ENCODE measurements at regions not wholly inside any gene's neighbourhood (a gene's known extent, or its start where the extent isn't known, plus 50 kb on each side); places are given as distances from the start of the nearest gene placed in this dataset.

DNA sequence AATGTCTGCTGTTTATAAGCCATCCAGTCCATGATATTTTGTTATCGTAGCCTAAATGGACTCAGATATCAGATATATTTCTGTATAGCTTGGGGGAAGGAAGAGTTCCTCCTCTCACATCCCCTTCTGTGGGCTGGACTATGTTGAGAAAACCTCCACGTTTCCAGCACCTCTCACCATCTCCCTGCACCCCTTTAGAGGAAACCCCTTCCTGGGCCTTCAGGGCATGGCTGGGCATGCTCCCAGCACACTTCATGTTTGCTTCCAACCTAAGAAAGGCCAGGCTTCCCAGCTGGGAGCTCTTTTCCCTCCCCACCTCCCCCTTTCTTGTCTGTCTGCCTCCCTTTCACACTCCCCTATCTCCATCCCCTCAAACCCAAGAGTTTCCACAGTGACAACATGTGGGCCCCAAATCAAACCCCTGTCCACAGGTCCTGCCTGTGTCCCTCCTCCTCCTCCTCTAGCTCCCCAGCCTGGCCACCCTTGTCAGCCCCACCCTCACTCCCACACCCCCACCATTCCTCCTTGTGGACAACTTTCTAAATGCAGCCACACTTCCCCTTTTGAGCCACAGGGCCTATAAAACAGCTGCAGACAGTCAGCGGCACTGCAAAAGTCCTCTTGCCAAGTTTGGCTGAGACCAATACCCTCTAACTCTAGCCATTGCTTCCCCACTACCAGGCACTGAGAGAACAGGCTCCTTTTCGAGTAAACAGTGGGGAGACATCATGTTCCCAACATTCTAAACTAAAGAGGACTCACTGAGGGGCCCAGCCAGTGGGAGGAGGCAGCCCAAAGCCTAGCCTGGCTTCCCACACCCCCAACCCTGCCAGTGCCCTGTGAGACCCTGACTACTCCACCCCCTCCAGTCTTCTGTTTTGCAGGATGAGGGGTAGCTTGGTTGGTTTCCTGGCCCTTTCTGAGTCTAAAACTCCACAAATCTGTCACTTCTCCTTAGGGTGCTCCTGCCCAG is 120.5 kb downstream of the ZFP36L2 start:
- no peak for TF ChIP-seq SIN3A (IDR thresholded peaks at IDR 0.05; ENCODE audit: borderline replicate concordance, insufficient read depth, low read length)
- TF ChIP-seq, protein P1, sequence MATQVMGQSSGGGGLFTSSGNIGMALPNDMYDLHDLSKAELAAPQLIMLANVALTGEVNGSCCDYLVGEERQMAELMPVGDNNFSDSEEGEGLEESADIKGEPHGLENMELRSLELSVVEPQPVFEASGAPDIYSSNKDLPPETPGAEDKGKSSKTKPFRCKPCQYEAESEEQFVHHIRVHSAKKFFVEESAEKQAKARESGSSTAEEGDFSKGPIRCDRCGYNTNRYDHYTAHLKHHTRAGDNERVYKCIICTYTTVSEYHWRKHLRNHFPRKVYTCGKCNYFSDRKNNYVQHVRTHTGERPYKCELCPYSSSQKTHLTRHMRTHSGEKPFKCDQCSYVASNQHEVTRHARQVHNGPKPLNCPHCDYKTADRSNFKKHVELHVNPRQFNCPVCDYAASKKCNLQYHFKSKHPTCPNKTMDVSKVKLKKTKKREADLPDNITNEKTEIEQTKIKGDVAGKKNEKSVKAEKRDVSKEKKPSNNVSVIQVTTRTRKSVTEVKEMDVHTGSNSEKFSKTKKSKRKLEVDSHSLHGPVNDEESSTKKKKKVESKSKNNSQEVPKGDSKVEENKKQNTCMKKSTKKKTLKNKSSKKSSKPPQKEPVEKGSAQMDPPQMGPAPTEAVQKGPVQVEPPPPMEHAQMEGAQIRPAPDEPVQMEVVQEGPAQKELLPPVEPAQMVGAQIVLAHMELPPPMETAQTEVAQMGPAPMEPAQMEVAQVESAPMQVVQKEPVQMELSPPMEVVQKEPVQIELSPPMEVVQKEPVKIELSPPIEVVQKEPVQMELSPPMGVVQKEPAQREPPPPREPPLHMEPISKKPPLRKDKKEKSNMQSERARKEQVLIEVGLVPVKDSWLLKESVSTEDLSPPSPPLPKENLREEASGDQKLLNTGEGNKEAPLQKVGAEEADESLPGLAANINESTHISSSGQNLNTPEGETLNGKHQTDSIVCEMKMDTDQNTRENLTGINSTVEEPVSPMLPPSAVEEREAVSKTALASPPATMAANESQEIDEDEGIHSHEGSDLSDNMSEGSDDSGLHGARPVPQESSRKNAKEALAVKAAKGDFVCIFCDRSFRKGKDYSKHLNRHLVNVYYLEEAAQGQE (IDR thresholded peaks at IDR 0.05; ENCODE audit: insufficient read depth in 1 of 2, low read depth in 2 of 2, low read length in 2 of 2): no peak

GRCh38 chr2:43104763-43105162 is 121.6 kb downstream of the ZFP36L2 start:
- TF ChIP-seq POLR2AphosphoS5 (IDR thresholded peaks at IDR 0.05; ENCODE audit: low read depth, low read length) (no peak), SIN3A (IDR thresholded peaks at IDR 0.05; ENCODE audit: borderline replicate concordance, insufficient read depth, low read length) (no peak), TAF1 (IDR thresholded peaks at IDR 0.05; ENCODE audit: borderline replicate concordance, insufficient read depth, low read length) (no peak), FOXP2 (optimal IDR thresholded peaks at IDR 0.05; ENCODE audit: borderline replicate concordance, extremely low read depth, extremely low read length, insufficient read depth) (no peak)
- TF ChIP-seq, protein P1 (IDR thresholded peaks at IDR 0.05; ENCODE audit: insufficient read depth in 1 of 2, low read depth in 2 of 2, low read length in 2 of 2): no peak

GRCh38 chr2:43104106-43104505 is 122.3 kb downstream of the ZFP36L2 start:
- no peak for TF ChIP-seq FOXP2 (optimal IDR thresholded peaks at IDR 0.05; ENCODE audit: borderline replicate concordance, extremely low read depth, extremely low read length, insufficient read depth)
- TF ChIP-seq SIN3A (IDR thresholded peaks at IDR 0.05; ENCODE audit: borderline replicate concordance, insufficient read depth, low read length): no peak
- TF ChIP-seq TAF1 (IDR thresholded peaks at IDR 0.05; ENCODE audit: borderline replicate concordance, insufficient read depth, low read length): no peak
- no peak for TF ChIP-seq POLR2AphosphoS5 (IDR thresholded peaks at IDR 0.05; ENCODE audit: low read depth, low read length)
- TF ChIP-seq, protein P1 (IDR thresholded peaks at IDR 0.05; ENCODE audit: insufficient read depth in 1 of 2, low read depth in 2 of 2, low read length in 2 of 2): no peak

GRCh38 chr2:43103093-43103404 is 123.4 kb downstream of the ZFP36L2 start:
- TF ChIP-seq TAF1 (IDR thresholded peaks at IDR 0.05; ENCODE audit: borderline replicate concordance, insufficient read depth, low read length): no peak
- TF ChIP-seq, protein P1 (IDR thresholded peaks at IDR 0.05; ENCODE audit: insufficient read depth in 1 of 2, low read depth in 2 of 2, low read length in 2 of 2): no peak
- TF ChIP-seq FOXP2 (optimal IDR thresholded peaks at IDR 0.05; ENCODE audit: borderline replicate concordance, extremely low read depth, extremely low read length, insufficient read depth): no peak
- no peak for TF ChIP-seq POLR2AphosphoS5 (IDR thresholded peaks at IDR 0.05; ENCODE audit: low read depth, low read length)
- no peak for TF ChIP-seq SIN3A (IDR thresholded peaks at IDR 0.05; ENCODE audit: borderline replicate concordance, insufficient read depth, low read length)

All from PFSK-1 (cell line).